IMR-90 (cell line): ENCODE measurements at regions not wholly inside any gene's neighbourhood (a gene's known extent, or its start where the extent isn't known, plus 50 kb on each side); places are given as distances from the start of the nearest gene placed in this dataset.
A peak's percentile ranks its signal among the peaks of the same experiment; 100 is the strongest.

ENCODE experiments used
- ATAC-seq: fragments of 200-7000 bp; cut with Tn5 transposase; 2 replicates; pipeline ENCODE4 v1.9.1; 2020; ENCODE audit warnings: low read depth, mild to moderate bottlenecking, moderate library complexity
- BruUV-seq: library from RNA; stranded (reverse); fragments of 400-500 nt; replicated peaks from 2 replicates; lab custom pipeline; 2021; lab: Mats Ljungman, UMichigan
- CTCF ChIA-PET: fragments of 300-600 bp; formaldehyde crosslinking; extraction: SDS; loops from one replicate; lab custom pipeline; 2021; ENCODE audit warnings: antibody characterized with exemption; lab: Yijun Ruan, JAX
- POLR2A ChIA-PET: fragments of 300-600 bp; sonication (Branson Sonifier 250); formaldehyde crosslinking; loops from one replicate; lab custom pipeline; 2022; ENCODE audit warnings: antibody characterized with exemption; ENCODE audit not compliant: unreplicated experiment; lab: Charles Lee
- DNase-seq: peaks from one replicate; pipeline ENCODE4 v3.0.0; 2013
- H2AFZ ChIP-seq: replicated peaks from 2 replicates; pipeline ENCODE3; 2013; ENCODE audit warnings: low read length, mild to moderate bottlenecking; ENCODE audit not compliant: poor library complexity
- H2AK5ac ChIP-seq: 2 replicates; pipeline ENCODE4 v1.6.1; 2013; ENCODE audit warnings: low read depth, low read length, inconsistent platforms
- H2AK9ac ChIP-seq: replicated peaks from 2 replicates; pipeline ENCODE3; 2013; ENCODE audit warnings: mild to moderate bottlenecking, low read depth, low read length, moderate library complexity; ENCODE audit not compliant: poor library complexity
- H2BK120ac ChIP-seq: 2 replicates; pipeline ENCODE4 v1.6.1; 2013; ENCODE audit warnings: low read depth, low read length, inconsistent platforms
- H2BK15ac ChIP-seq: 3 replicates; pipeline ENCODE4 v1.6.1; 2013; ENCODE audit warnings: low read depth, low read length, inconsistent platforms
- H2BK20ac ChIP-seq: 2 replicates; pipeline ENCODE4 v1.6.1; 2013; ENCODE audit warnings: low read depth, mild to moderate bottlenecking, inconsistent platforms, low read length, moderate library complexity
- H2BK5ac ChIP-seq: 2 replicates; pipeline ENCODE4 v1.6.1; 2013; ENCODE audit warnings: mild to moderate bottlenecking, low read depth, low read length, inconsistent platforms; ENCODE audit not compliant: poor library complexity, severe bottlenecking
- H3K14ac ChIP-seq: replicated peaks from 2 replicates; pipeline ENCODE4 v1.6.1; 2013; ENCODE audit warnings: low read depth, low read length, inconsistent platforms
- H3K18ac ChIP-seq: 2 replicates; pipeline ENCODE4 v1.6.1; 2013; ENCODE audit warnings: low read depth, low read length, control low read depth
- H3K23ac ChIP-seq: 2 replicates; pipeline ENCODE4 v1.6.1; 2013; ENCODE audit warnings: low read depth, low read length, inconsistent platforms
- H3K27ac ChIP-seq: 2 replicates; pipeline ENCODE4 v1.5.1; 2013; ENCODE audit warnings: mild to moderate bottlenecking, control low read depth, low read length; ENCODE audit not compliant: insufficient read depth
- H3K27me3 ChIP-seq: 2 replicates; pipeline ENCODE4 v1.6.1; 2013; ENCODE audit warnings: low read length; ENCODE audit not compliant: control insufficient read depth, insufficient read depth
- H3K36me3 ChIP-seq: 2 replicates; pipeline ENCODE4 v1.6.1; 2013; ENCODE audit warnings: low read length, mixed read lengths; ENCODE audit not compliant: control insufficient read depth, insufficient read depth
- H3K4ac ChIP-seq: 2 replicates; pipeline ENCODE4 v1.6.1; 2013; ENCODE audit warnings: low read depth, low read length, inconsistent platforms
- H3K4me1 ChIP-seq: 2 replicates; pipeline ENCODE4 v1.6.1; 2013; ENCODE audit warnings: low read length, mixed read lengths; ENCODE audit not compliant: control insufficient read depth, insufficient read depth
- H3K4me2 ChIP-seq: 2 replicates; pipeline ENCODE4 v1.6.1; 2013; ENCODE audit warnings: low read depth, mild to moderate bottlenecking, control low read depth, low read length, moderate library complexity
- H3K4me3 ChIP-seq: 2 replicates; pipeline ENCODE4 v1.5.1; 2013; ENCODE audit warnings: low read depth, mild to moderate bottlenecking, control low read depth, low read length, moderate library complexity; ENCODE audit not compliant: insufficient read depth
- H3K56ac ChIP-seq: 2 replicates; pipeline ENCODE4 v1.6.1; 2013; ENCODE audit warnings: low read length, inconsistent platforms; ENCODE audit not compliant: insufficient read depth; ENCODE audit errors: extremely low read depth
- H3K79me1 ChIP-seq, 2 experiments: 2 replicates each; pipeline ENCODE4 v1.6.1; 2013; ENCODE audit warnings: low read length in 2 of 2, inconsistent platforms in 1 of 2, low read depth in 1 of 2
- H3K9ac ChIP-seq: 2 replicates; pipeline ENCODE4 v1.6.1; 2013; ENCODE audit warnings: low read depth, low read length, control low read depth
- H3K9me1 ChIP-seq: 2 replicates; pipeline ENCODE4 v1.6.1; 2013; ENCODE audit warnings: low read length, inconsistent platforms; ENCODE audit not compliant: insufficient read depth
- H3K9me3 ChIP-seq: 2 replicates; pipeline ENCODE4 v1.6.1; 2013; ENCODE audit warnings: low read length; ENCODE audit not compliant: control insufficient read depth, insufficient read depth
- H4K20me1 ChIP-seq: 2 replicates; pipeline ENCODE4 v1.6.1; 2013; ENCODE audit warnings: low read length, inconsistent platforms; ENCODE audit not compliant: insufficient read depth
- H4K5ac ChIP-seq: 2 replicates; pipeline ENCODE4 v1.6.1; 2013; ENCODE audit warnings: mild to moderate bottlenecking, low read depth, low read length, control low read depth
- H4K8ac ChIP-seq, 2 experiments: 2 replicates each; pipeline ENCODE4 v1.6.1; 2013; ENCODE audit warnings: low read depth in 2 of 2, low read length in 2 of 2, control low read depth in 1 of 2, inconsistent platforms in 1 of 2
- H4K91ac ChIP-seq: 2 replicates; pipeline ENCODE4 v1.6.1; 2013; ENCODE audit warnings: low read depth, low read length, inconsistent platforms; ENCODE audit not compliant: insufficient read depth
- BHLHE40 ChIP-seq: fragments of 150-350 bp; IDR thresholded peaks from 2 replicates; pipeline ENCODE4 v1.6.1; 2016; ENCODE audit warnings: mild to moderate bottlenecking, low read depth, low read length
- CEBPB ChIP-seq: IDR thresholded peaks from 2 replicates; pipeline ENCODE4 v1.6.1; 2012; ENCODE audit warnings: low read depth, low read length, improper control_type of control experiment
- CHD1 ChIP-seq: IDR thresholded peaks from 2 replicates; pipeline ENCODE4 v1.6.1; 2012; ENCODE audit warnings: low read depth, low read length, improper control_type of control experiment
- CTCF ChIP-seq: conservative IDR thresholded peaks from 2 replicates; pipeline ENCODE4 v1.5.1; 2012; ENCODE audit warnings: mild to moderate bottlenecking, low read depth, low read length, improper control_type of control experiment
- FOS ChIP-seq: fragments of 150-350 bp; IDR thresholded peaks from 2 replicates; pipeline ENCODE4 v1.6.1; 2016; ENCODE audit warnings: low read depth, low read length
- MAFK ChIP-seq: IDR thresholded peaks from 2 replicates; pipeline ENCODE4 v1.6.1; 2012; ENCODE audit warnings: low read depth, low read length, improper control_type of control experiment
- MAZ ChIP-seq: IDR thresholded peaks from 2 replicates; pipeline ENCODE4 v1.6.1; 2012; ENCODE audit warnings: low read depth, mild to moderate bottlenecking, low read length, improper control_type of control experiment, moderate library complexity, borderline replicate concordance
- NFE2L2 ChIP-seq: fragments of 150-350 bp; IDR thresholded peaks from 2 replicates; pipeline ENCODE4 v1.6.1; 2016; ENCODE audit warnings: low read depth, mild to moderate bottlenecking, low read length
- POLR2A ChIP-seq: IDR thresholded peaks from 2 replicates; pipeline ENCODE4 v1.6.1; 2012; ENCODE audit warnings: mild to moderate bottlenecking, low read depth, low read length
- RAD21 ChIP-seq: IDR thresholded peaks from 2 replicates; pipeline ENCODE4 v1.6.1; 2012; ENCODE audit warnings: low read length, improper control_type of control experiment
- RCOR1 ChIP-seq: IDR thresholded peaks from 2 replicates; pipeline ENCODE4 v1.6.1; 2012; ENCODE audit warnings: mild to moderate bottlenecking, low read length, improper control_type of control experiment; ENCODE audit not compliant: insufficient replicate concordance
- SMC3 ChIP-seq: fragments of 150-350 bp; IDR thresholded peaks from 2 replicates; pipeline ENCODE4 v1.6.1; 2016; ENCODE audit warnings: low read depth, mild to moderate bottlenecking, antibody characterized with exemption, low read length, moderate library complexity
- USF2 ChIP-seq: fragments of 150-350 bp; IDR thresholded peaks from 2 replicates; pipeline ENCODE4 v1.6.1; 2017; ENCODE audit warnings: mild to moderate bottlenecking, antibody characterized with exemption, low read length, low read depth
- WGBS, 2 experiments: methylation state at CpG; one replicate each; pipeline versions ENCODE4 v1.1.5 to v1.1.7; 2013; ENCODE audit warnings: missing lambda C conversion rate in 2 of 2; ENCODE audit not compliant: insufficient read length in 1 of 2; ENCODE audit errors: extremely low coverage in 2 of 2; 5-methylcytosine and 5-hydroxymethylcytosine counted together
- dilution Hi-C: fragments of 300-500 bp; cut with HindIII; formaldehyde crosslinking; loops from one replicate; pipeline ENCODE4 v1.14.3; 2018; ENCODE audit warnings: low sequenced_read_pairs; ENCODE audit not compliant: unreplicated experiment
- in situ Hi-C: fragments of 300-500 bp; cut with MboI; formaldehyde crosslinking; loops from 3 replicates; pipeline ENCODE4 v1.14.3; 2019; ENCODE audit warnings: low sequenced_read_pairs, inconsistent platforms, mixed read lengths
- intact Hi-C: fragments of 100-400 bp; cut with micrococcal nuclease; formaldehyde crosslinking; loops from 2 replicates; pipeline ENCODE4 v1.10.0; 2022

GRCh38 chr3:105997466-105997799 lies 128.6 kb upstream of the CBLB start:
- Histone ChIP-seq H2BK120ac (peak overlapping the region; percentile 43), H3K4me1 (peaks cover 7% of the 10 kb centered on the region), H3K79me1 (no peaks in the 10 kb centered on the region), H3K4ac (peak overlapping the region; percentile 34), H3K9ac (no peak overlapping the region), H2AK5ac (peak overlapping the region; percentile 40; the same call in 1 of the 2 replicates), H3K27me3 (no peaks in the 10 kb centered on the region), H3K9me3 (no peaks in the 10 kb centered on the region), H4K91ac (peak overlapping the region; percentile 53; the same call in 1 of the 2 replicates), H3K36me3 (no peaks in the 10 kb centered on the region), H2BK15ac (peak overlapping the region; percentile 15; the same call in 1 of the 3 replicates), H3K18ac (no peak overlapping the region), H2AK9ac (peak overlapping the region; percentile 44), H4K5ac (no peak overlapping the region), H4K20me1 (no peaks in the 10 kb centered on the region), H3K27ac (peak overlapping the region; percentile 35; the same call in 1 of the 2 replicates), H3K4me3 (no peak overlapping the region), H4K8ac (peak overlapping the region in 1 of 2 experiments; percentile 5; a peak in 1 of 4 replicates), H3K4me2 (no peak overlapping the region), H2BK5ac (peak overlapping the region; percentile 32), H2AFZ (no peak overlapping the region), H3K9me1 (peaks cover 12% of the 10 kb centered on the region; the same call in 1 of the 2 replicates), H3K14ac (0 out of 2 replicates have a peak overlapping the region, but pooled peaks have one; percentile 10), H3K23ac (no peak overlapping the region), H3K56ac (no peak overlapping the region), H2BK20ac (peak overlapping the region; percentile 30; the same call in 1 of the 2 replicates)
- BruUV-seq, result no TSS peak
- ChIA-PET POLR2A (no interaction called here), CTCF (interaction anchor here (0.5 to 0.6 kb wide), 2 partner anchors 358 to 382 kb away, joined by 3 to 4 read pairs; no protein-coding TSS in a partner anchor)
- in situ Hi-C loops (no loop called here), dilution Hi-C loops (no loop called here), intact Hi-C loops (no loop called here)
- ATAC-seq (no peak), DNase-seq (no peak)
- TF ChIP-seq MAZ (no peak), SMC3 (no peak), CHD1 (no peak), RCOR1 (no peak), MAFK (no peak), BHLHE40 (no peak), USF2 (no peak), CTCF (no peak), NFE2L2 (no peak), FOS (no peak), POLR2A (no peak), CEBPB (no peak), RAD21 (no peak)
- WGBS, 2 experiments, result no CpG with 5 or more reads among the region's 1 CpG
